ENCODE measurements at regions not wholly inside any gene's neighbourhood (a gene's known extent, or its start where the extent isn't known, plus 50 kb on each side); places are given as distances from the start of the nearest gene placed in this dataset.

- Mint-ChIP-seq H3K27me3 (ENCODE audit: unreplicated experiment) (peaks cover 1% of the 10 kb centered on the region), H3K9me3 (ENCODE audit: unreplicated experiment) (no peaks in the 10 kb centered on the region), H3K4me3 (ENCODE audit: unreplicated experiment) (no peak overlapping the region), H3K27ac (ENCODE audit: unreplicated experiment) (no peak overlapping the region), H3K4me1 (ENCODE audit: low read depth, unreplicated experiment) (no peaks in the 10 kb centered on the region), H3K36me3 (ENCODE audit: unreplicated experiment) (no peaks in the 10 kb centered on the region)
- DNase-seq, result no peak
- TF ChIP-seq CTCF (IDR thresholded peaks at IDR 0.05; ENCODE audit: partially characterized antibody, unreplicated experiment), result no peak
Observed at GRCh38 chr17:31588512-31588911, 197.0 kb downstream of the RAB11FIP4 start.

GRCh38 chr17:31588034-31588433 lies 196.6 kb downstream of the RAB11FIP4 start:
- no peak for DNase-seq
- H3K4me1 Mint-ChIP-seq (ENCODE audit: low read depth, unreplicated experiment), result no peaks in the 10 kb centered on the region
- H3K27me3 Mint-ChIP-seq (ENCODE audit: unreplicated experiment), result peaks cover 1% of the 10 kb centered on the region
- H3K4me3 Mint-ChIP-seq (ENCODE audit: unreplicated experiment), result no peak overlapping the region
- H3K27ac Mint-ChIP-seq (ENCODE audit: unreplicated experiment), result no peak overlapping the region
- TF ChIP-seq CTCF (IDR thresholded peaks at IDR 0.05; ENCODE audit: partially characterized antibody, unreplicated experiment), result no peak
- H3K36me3 Mint-ChIP-seq (ENCODE audit: unreplicated experiment), result no peaks in the 10 kb centered on the region
- no peaks in the 10 kb centered on the region for H3K9me3 Mint-ChIP-seq (ENCODE audit: unreplicated experiment)

All from glutamatergic neuron (in vitro differentiated cells).